ENCODE measurements at regions not wholly inside any gene's neighbourhood (a gene's known extent, or its start where the extent isn't known, plus 50 kb on each side); places are given as distances from the start of the nearest gene placed in this dataset.

DNA sequence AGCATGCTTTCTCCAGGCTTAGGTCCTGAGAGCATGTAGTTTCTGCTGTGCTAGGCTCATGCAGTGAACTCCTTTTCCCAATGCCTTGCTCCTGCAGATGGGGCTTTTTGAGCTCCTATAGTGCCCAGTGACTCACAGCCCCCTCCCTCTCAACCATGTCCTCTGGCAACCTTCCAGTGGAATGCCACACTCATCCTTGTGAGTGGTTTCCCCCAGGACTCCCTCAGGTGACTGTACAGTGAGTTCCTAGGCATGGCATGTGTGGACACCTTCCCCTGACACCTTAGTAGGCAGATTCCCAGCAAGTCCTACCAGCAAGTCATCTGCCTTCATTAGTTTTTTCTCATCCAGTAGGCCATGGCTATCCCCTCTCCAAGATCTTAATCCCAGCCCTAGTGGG lies 72.4 kb upstream of the CXCL14 start:
- TF ChIP-seq, protein P1, sequence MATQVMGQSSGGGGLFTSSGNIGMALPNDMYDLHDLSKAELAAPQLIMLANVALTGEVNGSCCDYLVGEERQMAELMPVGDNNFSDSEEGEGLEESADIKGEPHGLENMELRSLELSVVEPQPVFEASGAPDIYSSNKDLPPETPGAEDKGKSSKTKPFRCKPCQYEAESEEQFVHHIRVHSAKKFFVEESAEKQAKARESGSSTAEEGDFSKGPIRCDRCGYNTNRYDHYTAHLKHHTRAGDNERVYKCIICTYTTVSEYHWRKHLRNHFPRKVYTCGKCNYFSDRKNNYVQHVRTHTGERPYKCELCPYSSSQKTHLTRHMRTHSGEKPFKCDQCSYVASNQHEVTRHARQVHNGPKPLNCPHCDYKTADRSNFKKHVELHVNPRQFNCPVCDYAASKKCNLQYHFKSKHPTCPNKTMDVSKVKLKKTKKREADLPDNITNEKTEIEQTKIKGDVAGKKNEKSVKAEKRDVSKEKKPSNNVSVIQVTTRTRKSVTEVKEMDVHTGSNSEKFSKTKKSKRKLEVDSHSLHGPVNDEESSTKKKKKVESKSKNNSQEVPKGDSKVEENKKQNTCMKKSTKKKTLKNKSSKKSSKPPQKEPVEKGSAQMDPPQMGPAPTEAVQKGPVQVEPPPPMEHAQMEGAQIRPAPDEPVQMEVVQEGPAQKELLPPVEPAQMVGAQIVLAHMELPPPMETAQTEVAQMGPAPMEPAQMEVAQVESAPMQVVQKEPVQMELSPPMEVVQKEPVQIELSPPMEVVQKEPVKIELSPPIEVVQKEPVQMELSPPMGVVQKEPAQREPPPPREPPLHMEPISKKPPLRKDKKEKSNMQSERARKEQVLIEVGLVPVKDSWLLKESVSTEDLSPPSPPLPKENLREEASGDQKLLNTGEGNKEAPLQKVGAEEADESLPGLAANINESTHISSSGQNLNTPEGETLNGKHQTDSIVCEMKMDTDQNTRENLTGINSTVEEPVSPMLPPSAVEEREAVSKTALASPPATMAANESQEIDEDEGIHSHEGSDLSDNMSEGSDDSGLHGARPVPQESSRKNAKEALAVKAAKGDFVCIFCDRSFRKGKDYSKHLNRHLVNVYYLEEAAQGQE (IDR thresholded peaks at IDR 0.05; ENCODE audit: unreplicated experiment): no peak
- TF ChIP-seq, protein P2, sequence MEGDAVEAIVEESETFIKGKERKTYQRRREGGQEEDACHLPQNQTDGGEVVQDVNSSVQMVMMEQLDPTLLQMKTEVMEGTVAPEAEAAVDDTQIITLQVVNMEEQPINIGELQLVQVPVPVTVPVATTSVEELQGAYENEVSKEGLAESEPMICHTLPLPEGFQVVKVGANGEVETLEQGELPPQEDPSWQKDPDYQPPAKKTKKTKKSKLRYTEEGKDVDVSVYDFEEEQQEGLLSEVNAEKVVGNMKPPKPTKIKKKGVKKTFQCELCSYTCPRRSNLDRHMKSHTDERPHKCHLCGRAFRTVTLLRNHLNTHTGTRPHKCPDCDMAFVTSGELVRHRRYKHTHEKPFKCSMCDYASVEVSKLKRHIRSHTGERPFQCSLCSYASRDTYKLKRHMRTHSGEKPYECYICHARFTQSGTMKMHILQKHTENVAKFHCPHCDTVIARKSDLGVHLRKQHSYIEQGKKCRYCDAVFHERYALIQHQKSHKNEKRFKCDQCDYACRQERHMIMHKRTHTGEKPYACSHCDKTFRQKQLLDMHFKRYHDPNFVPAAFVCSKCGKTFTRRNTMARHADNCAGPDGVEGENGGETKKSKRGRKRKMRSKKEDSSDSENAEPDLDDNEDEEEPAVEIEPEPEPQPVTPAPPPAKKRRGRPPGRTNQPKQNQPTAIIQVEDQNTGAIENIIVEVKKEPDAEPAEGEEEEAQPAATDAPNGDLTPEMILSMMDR (conservative IDR thresholded peaks at IDR 0.05; ENCODE audit: low read depth in 2 of 2): no peak
- TF ChIP-seq POLR2AphosphoS5 (IDR thresholded peaks at IDR 0.05; ENCODE audit: low read depth): no peak
